HEK293T (cell line): ENCODE measurements at regions not wholly inside any gene's neighbourhood (a gene's known extent, or its start where the extent isn't known, plus 50 kb on each side); places are given as distances from the start of the nearest gene placed in this dataset.

Experiments
- NFRKB ChIP-seq: fragments of 450-650 bp; IDR thresholded peaks from 2 replicates; pipeline ENCODE4 v1.6.1; 2016; ENCODE audit warnings: mild to moderate bottlenecking, moderate library complexity
- PKNOX1 ChIP-seq: fragments of 450-650 bp; IDR thresholded peaks from 2 replicates; pipeline ENCODE4 v1.6.1; 2016

GRCh38 chr10:83289373-83289772 lies 849.9 kb upstream of the GHITM start:
- no peak for TF ChIP-seq PKNOX1
- no peak for TF ChIP-seq NFRKB
